GM19025 (cell line): ENCODE measurements at regions not wholly inside any gene's neighbourhood (a gene's known extent, or its start where the extent isn't known, plus 50 kb on each side); places are given as distances from the start of the nearest gene placed in this dataset.
"Not testable (repeated sequence)": the region's sequence is repeated elsewhere in the genome, so short reads cannot be mapped to it uniquely, and the experiment has no call there.

Experiments
- ATAC-seq: cut with Tn5 transposase; IDR thresholded peaks from one replicate; pipeline ENCODE4 v1.9.1; 2021; ENCODE audit warnings: mild to moderate bottlenecking, low read depth, moderate library complexity; ENCODE audit not compliant: unreplicated experiment

DNA sequence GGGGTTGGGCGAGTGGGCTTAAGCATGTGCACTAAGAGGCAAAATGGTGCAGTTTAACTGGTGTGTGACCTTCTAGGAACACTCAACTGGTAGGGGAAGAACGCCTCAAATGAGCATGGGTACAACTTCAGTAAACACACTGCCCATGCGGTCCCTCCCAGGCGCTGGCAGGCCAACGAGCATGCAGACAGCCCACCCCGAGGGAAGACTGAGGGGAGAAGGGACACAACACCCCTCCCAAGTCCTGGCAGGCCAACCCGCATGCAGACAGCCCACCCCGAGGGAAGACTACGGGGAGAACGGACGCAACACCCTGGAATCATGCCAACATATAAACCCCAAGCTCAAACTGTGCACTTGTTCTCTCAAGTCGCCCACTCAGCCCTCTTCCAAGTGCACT, 456.0 kb downstream of the FBXO15 start:
- ATAC-seq: no peak

DNA sequence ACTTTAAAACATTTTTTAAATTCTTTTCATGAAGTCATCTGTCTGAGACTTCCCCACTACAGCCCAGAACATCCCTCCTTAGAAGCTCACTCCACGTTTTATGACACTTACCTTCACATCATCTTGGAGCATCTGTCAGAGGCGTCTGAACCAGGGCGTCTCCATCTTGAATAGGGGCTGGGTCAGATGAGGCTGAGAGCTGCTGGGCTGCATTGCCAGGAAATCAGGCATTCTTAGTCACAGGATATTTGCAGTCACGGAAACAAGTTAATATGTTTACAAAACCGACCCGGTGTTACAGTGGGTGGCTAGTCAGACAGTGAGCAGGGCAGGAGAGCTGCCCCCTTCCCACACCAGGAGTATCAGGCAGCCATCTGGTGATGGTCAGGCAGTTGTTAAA, 456.5 kb downstream of the FBXO15 start:
- ATAC-seq: no peak

GRCh38 chr18:73690222-73690621, 457.4 kb downstream of the FBXO15 start:
- ATAC-seq: no peak

DNA sequence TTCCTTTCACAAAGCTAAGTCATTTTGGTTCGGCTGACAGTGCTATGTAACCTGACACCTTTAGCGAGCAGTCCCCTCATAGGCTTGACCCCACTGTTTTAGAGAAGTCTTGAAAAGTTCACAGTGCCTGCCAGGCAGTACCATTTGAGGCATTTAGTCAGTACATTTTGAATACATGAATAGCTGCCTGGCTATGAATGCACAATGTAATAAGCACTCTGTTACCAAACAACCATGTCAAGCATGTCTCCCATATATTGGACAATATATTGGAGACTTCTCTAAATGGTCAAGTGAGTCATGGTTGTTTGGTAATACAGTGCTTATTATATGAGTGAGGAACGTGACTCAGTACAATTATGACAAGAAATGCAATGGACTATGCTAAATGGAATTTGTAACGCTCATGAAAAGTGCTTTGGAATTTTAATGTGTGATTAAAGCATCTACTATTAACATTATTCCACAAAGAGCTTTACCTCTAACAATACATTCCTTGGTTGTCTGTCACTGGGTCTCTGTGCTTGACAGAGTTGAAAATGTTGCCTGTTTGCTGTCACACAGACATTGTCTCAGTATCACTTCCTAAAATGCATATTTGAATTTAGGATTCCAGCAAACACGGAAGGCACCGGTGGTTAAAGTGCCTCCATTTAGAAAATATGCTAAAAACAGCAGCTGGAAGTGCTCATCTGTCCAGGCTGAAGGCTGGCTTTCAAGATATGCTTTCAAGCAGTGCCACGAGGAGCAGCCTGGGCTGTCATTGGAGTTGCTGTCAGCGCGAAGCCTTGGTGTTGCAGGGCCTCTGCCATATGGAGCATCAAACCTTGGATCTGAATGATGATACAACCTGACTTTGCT, 458.6 kb downstream of the FBXO15 start:
- no peak for ATAC-seq

DNA sequence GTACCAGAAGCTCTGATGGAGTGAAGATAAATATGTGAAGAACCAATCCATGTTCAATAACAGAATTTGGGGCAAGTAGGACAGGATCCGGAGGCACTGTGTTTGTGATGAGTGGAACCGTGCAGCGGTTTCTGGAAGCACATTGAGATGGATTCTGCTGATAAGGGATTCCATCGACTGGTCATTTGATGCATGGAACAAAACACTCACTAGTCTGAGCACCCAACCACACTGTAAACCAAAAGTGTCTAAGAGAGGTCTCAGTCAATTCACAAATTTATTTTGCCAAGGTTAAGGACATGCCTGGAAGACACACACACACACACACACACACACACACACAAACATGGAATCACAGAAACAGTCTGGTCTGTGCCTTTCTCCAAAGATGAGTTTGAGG, 459.5 kb downstream of the FBXO15 start:
- no peak for ATAC-seq

DNA sequence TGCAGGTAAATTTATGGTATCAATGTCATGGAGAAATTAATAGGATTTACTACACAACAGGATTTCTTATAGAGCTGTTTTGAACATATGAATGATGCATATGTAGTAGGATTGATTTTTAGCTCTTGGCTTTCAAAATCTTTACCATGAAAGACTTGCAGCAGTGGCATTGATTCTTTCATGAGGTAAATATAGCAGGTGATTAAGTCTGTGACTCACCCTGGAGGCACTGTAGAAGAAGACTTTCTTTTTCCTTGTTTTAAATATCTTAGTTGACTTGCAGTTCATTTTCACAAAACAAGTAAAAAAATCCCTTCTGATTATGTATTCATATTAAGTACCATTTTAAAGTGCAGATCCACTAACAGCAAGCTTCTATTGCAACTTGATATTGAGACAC, 463.0 kb downstream of the FBXO15 start:
- ATAC-seq: no peak

- ATAC-seq: no peak
Measured at GRCh38 chr18:73683409-73684238, 464.0 kb downstream of the FBXO15 start.

DNA sequence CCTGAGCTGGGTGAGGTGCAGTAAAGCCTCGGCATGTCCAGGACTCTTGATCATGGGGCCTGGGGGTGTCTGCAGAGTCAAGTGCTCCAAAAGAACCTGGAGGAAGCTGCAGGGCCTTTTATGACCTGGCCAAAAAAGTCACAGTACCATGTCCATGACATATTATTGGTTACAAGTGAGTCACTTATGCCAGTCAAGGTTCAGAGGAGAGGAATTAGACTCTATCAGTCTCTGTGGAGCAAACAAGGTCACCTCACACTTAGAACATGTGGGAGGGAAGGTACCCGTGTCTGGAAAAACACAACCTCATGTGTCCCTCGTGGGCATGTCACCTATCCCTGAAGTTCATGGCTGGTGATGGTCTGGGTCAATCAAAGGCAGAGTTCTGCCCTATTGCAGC, 465.7 kb downstream of the FBXO15 start:
- no peak for ATAC-seq

DNA sequence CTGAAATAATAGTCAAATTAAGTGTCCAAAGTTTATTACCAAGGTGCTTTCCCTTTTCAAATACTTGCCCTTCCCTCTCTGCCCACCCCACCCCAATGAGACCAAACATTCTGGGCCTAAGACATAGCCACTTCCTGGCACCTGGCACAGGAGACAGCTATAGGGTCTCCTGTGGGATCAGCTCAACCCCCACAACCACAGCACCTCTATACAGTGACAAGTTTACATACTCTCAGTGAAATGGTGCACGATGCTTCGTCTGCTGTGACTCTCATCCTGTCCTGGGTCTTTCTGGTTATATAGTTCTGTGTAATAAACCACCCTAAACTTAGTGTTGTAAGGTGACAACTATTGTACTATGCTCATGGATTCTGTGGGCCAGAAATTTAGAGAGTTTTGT, 466.2 kb downstream of the FBXO15 start:
- no peak for ATAC-seq

DNA sequence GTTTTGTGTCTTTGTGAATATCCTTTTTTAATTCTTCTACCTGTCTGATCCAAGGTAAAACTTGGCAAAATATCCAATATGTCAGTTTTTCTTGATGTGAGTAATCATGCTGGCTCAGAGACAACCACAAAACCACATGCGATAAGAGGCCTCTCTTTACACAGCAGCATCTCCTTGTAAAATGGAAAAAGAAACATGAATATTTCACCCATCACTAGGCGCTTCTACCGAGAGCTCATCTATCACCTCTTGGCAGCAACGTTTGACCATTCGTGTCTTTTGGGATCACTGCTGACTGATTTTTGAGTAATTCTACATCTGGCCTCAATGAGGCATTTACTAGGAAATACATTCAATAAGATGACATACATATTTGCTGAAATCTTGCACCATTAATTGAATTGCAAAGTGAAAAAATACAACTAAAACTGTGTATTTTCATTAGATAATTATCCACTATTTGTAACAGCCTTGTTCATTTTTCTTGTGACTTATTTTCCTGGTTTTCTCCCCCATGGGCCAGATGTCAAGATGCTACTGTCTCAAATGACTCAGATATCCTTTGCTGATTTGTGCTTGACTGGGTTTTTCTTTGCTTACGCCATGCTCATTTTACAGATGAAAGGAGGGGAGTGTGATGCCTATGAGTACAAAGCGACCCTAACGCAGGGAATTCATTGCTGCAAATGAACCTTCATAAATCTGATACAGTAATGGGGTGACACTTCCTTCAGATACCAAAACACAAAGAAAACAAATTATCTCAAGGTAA, 467.5 kb downstream of the FBXO15 start:
- ATAC-seq: no peak

- no peak for ATAC-seq
Measured at GRCh38 chr18:73677450-73677849, 470.2 kb downstream of the FBXO15 start.

DNA sequence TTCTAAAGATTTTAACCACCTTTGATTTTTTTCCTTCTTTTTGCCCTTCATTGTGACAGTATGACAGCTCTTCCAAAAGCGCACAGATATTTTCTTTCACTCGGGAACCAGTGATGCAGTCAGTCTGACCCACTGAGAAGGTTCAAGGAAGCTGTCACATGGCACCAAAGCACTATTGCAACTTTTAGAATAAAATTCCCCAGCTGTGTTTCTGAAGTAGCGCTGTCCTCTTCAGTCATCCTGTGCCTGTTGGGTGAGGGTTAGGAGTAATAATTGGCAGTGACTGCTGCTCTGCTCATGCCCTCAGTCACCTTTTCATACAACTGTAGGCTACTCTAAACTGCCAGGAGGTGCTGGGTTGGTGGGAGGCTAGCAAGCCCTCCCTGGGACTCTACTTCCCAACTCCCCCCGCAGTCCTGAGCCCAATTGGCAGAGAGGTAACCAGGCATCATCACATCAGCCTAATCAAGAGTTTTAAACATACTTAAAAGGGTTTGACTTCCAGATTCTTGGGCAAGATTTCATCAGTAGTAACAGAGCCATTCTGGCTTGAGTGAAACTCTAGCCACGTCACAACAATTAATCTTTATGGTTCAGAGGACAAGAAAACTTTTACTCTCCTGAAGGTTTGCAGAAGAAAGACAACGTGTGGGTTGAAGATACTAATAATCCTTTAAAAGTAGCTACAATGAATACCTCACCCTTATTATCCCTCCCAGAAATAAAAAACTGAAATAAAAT, 473.3 kb downstream of the FBXO15 start:
- ATAC-seq: no peak

GRCh38 chr18:73671480-73671879, 476.2 kb downstream of the FBXO15 start:
- ATAC-seq: not testable (repeated sequence)

DNA sequence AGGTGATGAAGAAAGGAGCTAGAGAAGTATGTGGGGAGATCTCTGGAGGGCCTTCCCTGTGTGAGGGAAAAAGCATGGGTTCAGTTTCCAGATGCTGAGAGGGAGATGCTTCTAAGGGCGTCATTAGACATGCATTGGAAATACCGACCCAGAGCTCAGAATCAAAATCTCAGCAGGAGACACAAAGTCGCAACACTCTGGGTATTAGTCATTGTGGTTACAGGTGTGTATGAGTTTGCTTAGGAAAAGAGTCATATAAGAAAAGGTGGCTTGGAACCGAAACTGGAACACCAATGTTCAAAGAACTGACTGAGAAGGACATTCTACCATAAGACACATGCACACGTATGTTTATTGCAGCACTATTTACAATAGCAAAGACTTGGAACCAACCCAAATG, 477.1 kb downstream of the FBXO15 start:
- no peak for ATAC-seq

GRCh38 chr18:73670039-73670438, 477.6 kb downstream of the FBXO15 start:
- ATAC-seq: no peak

GRCh38 chr18:73669297-73669696, 478.3 kb downstream of the FBXO15 start:
- ATAC-seq: no peak

DNA sequence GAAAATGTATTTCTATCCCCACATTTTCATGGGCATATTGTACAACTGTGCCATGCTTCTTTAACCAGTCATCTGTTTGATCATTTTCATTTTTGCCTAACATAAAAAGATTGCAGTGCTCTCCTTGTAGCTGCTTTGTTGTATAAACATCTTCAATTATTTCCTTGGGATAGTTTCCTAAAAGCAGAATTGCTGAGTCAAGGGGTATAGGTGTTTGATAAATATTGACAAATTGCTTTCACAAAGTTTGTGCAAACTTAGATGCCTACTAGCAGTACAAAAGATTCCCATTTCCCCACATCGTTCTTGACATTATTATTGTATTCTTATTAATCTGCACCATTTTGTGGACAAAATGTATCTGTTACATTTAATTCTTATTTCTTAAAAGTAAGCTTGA, 479.6 kb downstream of the FBXO15 start:
- no peak for ATAC-seq

- ATAC-seq: no peak
Measured at GRCh38 chr18:73666772-73667171, 480.9 kb downstream of the FBXO15 start.

GRCh38 chr18:73664896-73665295, 482.7 kb downstream of the FBXO15 start:
- no peak for ATAC-seq

DNA sequence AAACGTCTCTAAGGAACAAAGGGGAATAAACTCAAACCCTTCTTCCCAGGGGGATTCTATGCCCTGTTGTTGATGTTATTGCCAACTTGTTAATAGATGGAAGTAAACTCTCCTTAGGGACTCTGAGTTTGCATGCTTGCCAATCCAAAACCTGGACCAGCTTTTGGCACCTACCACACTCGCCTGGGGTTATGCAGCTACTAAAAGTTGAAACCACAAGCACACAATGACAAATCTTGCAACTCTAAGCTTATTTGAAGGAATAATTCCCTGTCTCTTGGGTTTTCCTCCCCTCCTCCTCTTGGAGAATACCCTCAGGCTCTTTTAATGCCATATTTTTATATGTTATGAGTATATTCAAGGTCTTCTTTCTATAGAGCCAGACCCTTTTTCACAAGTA, 484.1 kb downstream of the FBXO15 start:
- ATAC-seq: no peak
